Cerebellar cortex (tissue), 1 donor: ENCODE measurements at regions not wholly inside any gene's neighbourhood (a gene's known extent, or its start where the extent isn't known, plus 50 kb on each side); places are given as distances from the start of the nearest gene placed in this dataset.

Source experiments
- DNase-seq: peaks from one replicate; pipeline ENCODE4 v3.0.0-alpha.2; 2015; ENCODE audit warnings: low spot score

DNA sequence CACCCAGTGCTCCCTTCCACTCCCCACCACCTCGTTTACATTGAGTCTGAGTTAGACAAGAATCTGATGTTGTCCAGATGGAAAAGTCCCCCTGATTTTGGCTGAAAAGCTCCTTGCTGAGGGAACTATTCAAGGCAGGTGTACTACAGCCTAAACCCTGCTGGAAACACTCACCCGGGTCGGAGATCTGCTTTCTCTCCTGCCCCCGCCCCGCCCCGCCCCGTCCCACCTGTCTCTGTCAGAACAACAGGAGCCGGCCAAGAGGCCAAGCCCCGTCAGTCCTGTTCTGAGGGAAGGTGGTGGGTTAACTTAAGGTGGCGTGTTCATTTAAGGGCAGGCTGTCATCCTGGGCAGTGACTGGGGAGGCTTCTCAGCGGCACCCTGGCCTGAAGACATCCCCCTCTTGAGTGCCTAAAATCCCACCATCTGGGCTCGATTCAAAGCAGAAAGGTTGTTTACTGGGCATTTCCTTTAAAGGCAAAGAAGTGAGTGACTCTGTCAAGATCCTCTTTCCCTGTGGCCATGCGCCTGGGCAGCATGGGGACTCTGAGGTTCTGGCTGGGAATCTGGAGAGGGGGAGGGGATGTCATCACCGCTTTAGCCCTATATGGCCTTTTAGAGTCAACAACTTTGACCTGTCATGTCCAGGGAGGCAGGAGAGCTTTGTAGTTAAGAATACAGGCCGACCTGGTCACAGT is 71.1 kb upstream of the NEURL1B start:
- no peak for DNase-seq

DNA sequence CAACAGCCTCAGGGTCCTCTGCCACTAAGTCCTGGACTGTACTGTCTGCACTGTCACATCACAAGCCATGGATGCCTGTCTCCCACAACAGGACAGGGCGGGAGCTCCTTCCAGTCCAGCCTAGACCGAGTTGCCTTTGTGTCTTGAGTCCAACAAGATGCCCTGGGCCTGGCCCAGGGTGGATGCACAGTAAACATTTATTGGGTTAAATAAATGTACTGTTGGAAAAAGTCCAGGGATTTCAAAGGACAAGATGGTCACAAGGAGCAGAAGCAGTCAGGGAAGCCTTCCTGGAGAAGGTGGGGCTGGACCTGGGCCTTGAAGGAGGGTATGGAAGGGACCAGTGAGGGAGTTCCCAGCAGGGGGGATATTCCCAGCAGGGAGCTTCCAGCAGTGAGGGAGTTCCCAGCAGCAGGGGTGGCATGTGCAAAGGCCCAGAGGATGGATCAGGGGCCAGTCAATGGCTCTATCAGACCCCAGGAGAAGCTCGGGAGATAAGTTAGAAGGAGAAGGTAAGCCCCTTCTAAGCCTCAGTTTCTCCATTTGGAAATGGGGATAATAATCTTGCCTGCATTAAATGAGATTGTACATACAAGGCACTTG is 72.7 kb upstream of the NEURL1B start:
- DNase-seq: no peak

DNA sequence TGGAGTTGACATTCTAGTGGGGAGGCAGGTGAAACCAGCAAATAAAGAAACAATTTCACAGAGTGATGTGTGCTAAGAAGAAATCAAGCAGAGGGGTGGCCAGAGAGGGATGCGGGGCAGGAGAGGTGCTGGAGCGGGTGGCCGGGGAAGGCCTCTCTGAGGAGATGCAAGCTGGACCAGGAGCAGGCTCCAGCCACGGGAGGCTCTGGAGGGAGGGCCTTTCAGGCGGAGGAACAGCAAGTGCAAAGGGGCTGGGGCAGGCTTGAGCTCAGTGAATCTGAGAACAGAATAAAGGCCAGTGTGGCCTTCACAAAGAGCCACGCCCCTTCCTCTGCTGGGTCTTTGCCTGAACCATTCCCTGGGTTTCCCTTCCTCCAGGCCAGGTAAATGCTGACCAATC is 73.2 kb upstream of the NEURL1B start:
- DNase-seq: no peak

DNA sequence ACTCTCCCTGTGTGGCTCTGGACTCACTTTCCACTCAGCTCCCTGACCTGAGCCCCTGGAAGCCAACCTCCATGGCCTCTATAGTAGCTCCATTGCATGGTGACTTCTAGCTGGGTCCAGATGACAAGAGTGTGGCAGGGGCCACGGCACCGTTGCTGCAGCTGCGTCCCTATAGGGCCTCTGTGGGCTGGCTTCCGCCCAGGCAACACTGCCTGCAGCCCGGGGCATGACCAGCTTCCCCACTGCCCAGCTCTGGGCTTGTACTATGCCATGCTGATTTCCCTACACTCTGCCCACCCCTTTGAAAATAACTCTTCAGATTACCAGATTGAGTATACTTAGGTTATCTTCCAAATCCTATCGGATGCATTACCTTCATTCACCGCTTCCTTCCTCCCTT is 73.8 kb upstream of the NEURL1B start:
- DNase-seq: no peak

DNA sequence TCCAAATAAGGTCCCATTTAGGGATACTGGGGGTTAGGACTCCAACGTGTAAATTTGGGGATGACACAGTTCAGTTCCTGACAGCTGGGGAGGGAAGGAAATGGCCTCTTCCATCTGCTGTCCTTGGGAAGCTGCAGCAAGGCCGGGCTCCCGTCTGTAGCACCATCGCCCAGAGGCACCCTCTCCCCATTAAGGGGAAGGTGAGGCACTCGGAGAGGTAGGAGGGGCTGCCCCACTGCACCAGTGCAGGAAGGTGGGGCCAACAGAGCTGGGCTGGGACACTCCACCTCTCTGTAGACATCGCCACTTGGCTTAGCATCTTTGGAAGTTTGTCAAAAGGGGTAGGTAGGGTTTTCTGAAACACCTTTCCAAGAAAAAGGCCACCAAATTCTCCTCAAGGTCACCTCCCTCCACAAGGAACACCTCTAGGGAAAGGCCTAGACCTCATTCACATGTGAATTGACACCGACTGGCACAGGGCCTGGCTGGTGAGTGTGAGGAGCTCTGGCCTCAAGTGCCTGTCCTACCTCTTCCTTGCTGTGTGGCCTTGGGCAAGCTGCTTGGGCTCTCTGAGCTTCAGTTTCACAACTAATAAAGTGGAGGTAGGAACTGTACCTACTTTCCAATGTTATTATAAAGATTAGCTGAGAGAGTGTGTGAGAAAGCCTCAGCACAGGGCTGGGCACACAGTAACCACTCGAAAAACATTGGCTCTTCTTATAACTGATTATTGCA is 75.0 kb upstream of the NEURL1B start:
- no peak for DNase-seq

DNA sequence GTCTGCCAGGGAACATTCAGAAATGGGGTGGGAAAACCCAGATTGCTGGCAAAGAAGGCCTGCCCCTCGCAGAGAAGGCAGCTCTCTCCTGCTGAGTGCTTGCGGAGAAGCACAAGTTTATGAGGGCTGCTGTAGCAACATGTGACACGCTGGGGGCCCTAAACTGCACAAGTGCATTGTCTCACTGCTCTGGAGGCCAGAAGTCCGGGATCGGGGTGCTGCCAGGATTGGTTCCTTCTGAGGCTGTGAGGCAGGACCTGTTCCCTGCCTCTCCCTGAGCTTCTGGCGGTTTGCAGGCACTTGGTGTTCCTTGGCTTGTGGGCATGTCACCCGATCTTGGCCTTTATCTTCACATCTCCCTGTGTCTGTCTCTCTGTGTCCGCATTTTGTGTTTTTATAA is 75.6 kb upstream of the NEURL1B start:
- DNase-seq: no peak

DNA sequence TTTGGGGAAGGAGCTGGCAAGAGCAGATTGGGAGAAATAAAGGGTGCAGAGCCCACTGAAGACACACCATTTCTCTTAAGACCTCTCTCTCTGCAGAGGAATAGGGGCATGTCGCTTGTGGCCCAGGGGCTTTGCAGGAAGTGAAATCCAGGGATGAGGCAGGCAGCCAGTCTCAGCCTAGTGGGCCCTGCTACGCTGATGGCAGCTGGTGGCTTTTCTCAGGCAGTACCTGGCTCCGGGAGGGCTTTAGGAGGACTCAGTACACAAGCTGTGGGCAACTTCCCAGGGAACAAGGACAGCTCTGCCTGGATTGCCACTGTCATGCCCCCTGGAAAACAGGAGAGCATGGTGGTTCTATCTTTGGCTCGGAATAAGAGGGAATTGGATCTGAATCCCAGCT is 76.2 kb upstream of the NEURL1B start:
- no peak for DNase-seq

DNA sequence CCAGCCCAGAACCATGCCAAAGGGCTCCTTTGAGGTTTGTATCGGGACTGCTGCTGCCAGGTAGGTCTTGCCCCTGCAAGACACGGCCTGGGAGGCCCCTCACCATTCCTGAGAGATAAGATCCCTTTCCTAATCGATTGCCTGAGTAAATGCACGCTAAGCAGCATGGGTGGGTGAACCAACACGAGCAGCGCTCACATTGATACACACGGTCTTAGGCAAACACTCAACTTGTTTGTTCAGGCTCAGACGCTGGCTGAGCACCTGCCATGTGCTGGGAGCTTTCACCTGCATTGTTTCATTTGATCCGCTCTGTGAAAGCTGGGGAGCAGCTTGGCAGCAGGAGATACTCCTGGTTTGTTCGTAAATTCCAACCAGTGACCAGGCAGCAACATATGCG is 76.9 kb upstream of the NEURL1B start:
- no peak for DNase-seq

DNA sequence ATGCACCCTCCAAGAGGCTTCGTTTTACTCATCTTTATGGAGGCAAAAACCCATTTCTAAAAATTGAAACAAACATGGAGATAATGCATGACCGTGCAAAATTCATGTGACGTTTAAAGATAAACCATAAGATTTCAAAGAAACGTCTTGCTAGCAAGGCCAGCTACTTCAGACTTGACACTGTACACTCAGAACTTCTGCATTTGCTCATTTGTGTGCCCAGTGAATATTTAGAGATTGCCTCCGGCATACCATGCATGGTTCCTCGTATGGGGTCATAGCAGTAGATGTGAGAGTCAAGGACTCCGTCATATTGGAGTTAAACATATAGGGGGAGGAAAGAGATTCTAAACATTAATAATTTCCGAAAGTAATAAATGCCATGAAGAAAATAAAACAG is 78.6 kb upstream of the NEURL1B start:
- DNase-seq: no peak

DNA sequence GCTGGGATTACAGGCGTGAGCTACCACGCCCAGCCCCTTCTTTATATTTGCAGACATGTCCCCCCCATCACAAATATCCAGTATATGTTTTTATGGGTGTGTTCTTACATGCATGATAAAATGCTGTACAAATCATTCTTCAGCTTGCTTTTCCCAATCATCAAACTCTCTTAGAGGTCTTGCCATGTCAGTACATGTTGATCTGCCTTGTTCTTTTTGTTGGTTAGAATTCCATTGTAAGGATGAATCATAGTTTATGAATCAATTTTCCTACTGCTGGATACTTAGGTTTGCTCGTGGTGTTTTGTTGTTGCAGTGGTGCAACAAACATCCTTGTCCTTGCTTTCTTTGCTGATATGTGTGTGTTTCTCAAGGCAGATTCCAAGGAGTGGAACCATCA is 79.9 kb upstream of the NEURL1B start:
- no peak for DNase-seq

DNA sequence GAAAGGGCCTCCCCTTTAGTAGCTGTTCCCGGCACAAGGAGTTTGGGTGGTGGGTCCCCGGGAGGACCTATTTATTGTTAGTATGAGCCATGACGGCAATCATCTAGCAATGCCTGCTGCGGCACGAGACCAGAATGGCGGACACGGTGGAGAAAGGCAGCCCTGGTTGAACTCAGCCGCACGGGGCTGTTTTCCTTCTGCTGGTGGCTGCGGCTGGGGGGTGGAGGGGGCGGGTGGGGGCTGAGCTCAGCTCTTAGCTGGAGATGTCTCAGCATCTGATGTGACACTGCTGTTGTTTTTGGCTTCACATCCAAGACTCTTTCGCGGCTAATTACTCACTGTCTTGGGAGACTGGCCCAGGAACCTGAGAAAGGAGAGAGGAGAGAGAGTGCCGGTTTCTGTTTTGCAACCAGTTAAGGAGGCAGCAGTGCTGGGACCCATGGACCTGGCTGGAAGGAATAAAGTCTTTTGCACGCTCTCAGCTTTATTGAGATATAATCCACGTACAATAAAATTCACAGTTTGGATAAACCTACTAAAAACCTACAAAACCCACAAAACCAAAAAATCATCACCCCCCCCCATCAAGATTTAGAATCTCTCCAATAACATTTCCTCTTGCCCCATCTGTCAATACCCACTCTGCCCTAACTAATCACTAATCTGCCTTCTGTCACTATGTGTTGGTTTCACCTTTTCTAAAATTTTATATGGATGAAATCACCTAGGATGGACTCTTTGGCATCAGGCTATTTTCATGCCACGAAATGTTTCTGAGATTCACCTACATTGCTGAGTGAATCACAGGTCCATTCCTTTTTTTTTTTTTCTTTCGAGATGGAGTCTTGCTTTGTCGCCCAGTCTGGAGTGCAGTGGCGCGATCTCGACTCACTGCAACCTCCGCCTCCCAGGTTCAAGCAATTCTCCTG is 81.8 kb upstream of the NEURL1B start:
- DNase-seq: peak; percentile 26

DNA sequence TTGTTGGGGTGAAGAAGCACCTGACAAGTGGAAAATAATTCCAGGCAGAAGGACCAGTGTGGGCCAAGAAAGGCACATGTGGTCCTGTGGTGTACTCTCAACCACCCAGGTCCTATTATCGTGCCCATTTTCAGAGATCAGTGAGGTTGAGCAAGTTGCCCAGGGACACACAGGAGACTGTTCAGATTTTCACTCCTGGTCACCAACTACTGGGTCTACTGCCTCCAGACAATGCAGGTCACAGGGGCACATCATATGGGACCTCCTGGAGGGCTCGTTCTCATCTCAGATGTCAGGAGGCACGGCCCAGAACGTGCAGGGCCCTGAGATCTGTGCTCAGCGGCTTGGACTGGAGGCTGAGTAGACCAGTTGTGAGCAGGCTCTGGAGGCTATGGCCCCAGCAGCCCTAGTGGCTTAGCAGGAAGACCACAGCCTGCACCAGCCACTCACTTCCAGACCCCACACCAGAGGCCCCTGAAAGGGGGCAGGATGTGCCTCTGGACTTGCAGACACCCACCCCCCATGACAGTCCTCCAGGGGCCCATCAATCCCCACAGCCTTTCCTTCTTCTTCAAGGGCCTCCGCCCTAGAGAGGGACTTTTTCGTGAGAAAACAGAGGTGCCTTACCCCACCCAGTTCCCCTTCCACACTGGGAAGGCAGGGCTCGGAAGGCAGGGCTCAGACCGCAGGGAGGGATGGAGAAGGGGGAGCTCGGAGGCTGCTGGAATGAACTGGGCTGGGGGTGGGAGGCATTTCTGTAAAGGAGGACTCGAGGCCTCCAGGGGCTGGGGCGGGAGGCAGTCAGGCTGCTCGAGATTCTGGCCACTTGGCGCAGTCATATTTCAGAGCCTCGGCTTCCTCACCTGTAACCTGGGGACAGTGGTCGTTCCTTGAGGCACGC is 82.7 kb upstream of the NEURL1B start:
- no peak for DNase-seq

DNA sequence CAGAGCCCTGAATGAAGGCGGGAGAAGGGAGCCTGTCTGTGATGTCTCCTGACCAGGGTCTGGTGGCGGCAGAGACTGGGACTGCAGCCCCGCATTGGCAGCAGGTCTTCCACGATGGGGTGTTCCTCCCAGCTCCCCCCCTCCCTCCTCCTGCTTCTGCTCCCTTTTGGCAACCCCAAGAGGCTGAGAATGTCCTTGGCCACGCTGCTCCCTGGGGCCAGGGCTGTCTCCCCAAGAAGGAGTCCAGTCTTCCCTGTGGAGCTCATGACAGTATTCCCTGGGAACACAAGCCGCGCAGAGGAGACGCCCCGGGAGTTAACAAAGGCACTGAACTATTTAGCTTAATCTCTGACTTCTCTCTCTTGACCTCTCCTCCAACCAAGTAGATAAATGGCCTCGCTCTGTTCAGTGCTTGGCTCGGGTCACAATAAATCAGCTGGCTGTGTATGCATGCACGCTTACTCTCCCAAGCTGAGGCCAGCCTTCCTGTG is 84.0 kb upstream of the NEURL1B start:
- no peak for DNase-seq

DNA sequence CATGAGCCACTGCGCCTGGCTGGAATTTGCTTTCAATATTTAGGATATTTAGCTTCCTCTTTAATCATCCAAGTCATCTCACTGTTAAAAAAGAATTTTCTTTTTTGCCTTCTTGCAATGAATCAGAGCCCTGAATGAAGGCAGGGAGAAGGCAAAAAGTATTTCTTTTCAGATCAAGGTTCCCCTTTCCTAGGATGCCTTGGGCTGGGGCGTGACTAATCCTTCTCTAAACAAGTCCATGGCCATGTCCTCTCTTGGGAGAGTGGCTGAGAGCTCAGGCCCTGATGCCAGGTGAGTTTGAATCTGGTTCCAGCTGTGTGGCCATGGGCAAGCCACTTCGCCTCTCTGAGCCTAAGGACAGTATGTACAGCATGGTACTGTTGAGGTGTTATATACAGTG is 84.8 kb upstream of the NEURL1B start:
- DNase-seq: no peak

DNA sequence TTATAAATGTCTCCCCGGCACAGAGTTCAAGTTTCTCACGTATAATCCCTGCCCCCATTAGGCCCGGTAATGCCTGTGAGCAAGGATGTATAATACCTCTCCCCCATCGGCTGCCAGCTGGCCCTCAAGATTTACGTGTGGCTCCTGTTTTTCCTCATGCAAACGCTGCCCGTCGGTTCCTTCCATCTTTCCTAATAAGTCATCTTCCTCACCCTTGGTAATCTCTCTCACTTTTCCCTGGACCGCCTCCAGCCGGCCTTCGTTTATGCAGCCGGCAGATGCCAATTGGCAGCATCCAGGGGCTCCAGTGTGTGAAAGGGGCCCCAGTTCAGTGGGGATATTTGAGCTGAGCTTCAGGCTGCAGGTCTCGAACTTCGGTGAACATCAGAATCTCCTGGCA is 86.5 kb upstream of the NEURL1B start:
- DNase-seq: no peak

DNA sequence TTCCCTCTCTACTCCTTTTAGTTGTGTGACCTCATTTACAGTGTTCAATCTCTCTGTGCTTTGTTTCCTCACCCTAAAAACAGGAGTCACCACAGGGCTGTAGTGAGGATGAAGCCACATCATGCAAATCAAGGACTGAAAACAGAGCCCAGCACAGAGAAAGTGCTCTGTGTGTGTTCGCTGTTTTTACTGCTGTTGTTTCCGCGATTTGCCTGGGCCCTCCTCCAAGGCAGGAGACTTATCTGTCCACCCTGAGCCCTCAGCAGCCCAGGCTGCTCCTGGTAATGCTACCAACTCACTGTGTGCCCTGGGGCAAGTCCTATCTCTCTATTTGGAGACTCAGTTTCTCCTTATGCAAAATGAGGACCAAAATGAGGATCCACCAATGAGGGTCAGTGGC is 87.2 kb upstream of the NEURL1B start:
- no peak for DNase-seq

DNA sequence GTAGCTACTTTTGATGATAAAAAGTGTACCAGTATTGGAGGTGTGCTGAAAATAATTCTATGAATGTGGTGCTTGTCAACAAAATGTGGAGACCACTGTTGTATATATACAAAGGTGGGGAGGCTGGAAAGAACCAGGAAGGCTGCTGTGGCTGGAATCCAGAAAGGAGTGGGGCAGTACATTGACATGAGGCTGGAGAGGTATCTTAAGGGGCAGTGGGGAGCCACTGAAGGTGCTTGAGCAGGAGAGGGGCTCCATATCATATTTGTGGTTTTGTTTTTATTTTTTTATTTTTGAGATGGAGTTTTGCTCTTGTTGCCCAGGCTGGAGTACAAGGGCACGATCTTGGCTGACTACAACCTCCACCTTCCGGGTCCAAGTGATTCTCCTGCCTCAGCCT is 87.9 kb upstream of the NEURL1B start:
- no peak for DNase-seq

DNA sequence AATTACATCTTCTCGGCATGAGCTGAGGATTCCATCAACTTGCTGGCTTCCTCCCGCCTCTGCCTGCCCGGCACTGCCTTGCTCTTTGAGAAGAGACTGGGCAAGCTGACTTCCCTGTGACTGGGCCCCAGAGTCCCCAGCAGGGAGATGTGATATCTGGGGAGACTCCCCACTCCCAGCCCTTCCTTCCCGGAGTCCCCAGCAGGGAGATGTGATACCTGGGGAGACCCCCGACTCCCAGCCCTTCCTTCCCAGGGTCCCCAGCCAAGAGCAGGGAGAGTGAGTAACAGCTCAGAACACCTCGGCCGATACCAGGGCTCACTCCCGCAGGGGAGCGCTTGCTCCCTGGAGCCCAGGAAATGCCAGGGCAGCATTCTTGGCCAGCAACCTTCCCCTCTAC is 90.1 kb upstream of the NEURL1B start:
- no peak for DNase-seq

DNA sequence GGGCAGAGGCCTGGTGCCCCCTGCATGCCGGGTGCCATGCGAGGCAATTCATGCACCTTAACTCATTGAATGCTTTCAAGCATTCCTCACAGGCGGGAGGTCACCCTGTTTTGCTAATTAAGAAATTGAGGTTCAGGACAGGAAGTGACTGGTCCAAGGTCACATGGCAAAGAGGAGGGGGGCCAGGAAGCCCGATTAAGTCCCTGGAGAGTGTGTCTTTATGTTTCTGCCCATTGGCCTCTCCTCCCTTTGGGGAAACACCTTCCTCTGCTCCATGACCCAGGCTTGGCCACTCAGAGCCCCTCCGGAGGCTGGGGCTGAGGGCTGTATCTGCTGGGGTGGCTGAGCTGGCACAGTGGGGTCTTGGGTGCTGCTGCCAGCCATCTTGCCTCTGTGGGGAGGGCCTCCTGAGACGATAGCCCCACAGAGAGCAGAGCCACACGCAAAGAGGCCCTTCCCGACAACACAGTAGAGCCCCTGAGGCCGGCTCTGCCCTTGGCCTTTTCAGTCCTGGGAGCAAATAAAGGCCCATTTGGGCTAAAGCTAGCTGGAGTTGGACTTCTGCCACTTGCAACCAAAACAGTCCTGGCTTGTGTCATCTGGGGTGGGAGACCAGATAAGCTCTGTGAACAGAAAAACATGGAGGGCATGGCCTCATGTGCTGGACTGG is 90.8 kb upstream of the NEURL1B start:
- DNase-seq: no peak

DNA sequence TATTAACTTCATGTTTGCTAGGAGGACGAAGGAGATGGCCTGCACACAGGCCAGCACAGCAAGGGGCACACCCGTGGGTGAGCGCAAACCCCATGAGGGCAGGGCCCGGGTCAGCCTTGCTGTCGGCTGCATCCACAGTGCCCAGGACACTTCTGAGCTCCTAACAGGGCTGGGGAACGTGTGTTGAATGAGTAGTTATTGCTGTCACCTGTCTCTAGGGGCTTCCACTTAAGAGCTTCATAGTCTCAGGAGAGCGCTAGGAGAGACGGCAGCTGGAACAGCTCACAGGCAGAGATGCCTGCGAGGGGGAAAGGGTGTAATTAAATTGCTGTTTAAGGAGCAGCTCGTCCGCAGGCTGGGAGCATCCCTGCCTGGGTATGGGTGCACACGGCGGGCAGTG is 91.4 kb upstream of the NEURL1B start:
- DNase-seq: no peak
